GM19438 (cell line): ENCODE measurements at regions not wholly inside any gene's neighbourhood (a gene's known extent, or its start where the extent isn't known, plus 50 kb on each side); places are given as distances from the start of the nearest gene placed in this dataset.
"Not testable (repeated sequence)": the region's sequence is repeated elsewhere in the genome, so short reads cannot be mapped to it uniquely, and the experiment has no call there.

Source experiments
- ATAC-seq: cut with Tn5 transposase; IDR thresholded peaks from one replicate; pipeline ENCODE4 v1.9.1; 2021; ENCODE audit warnings: low read depth; ENCODE audit not compliant: unreplicated experiment

DNA sequence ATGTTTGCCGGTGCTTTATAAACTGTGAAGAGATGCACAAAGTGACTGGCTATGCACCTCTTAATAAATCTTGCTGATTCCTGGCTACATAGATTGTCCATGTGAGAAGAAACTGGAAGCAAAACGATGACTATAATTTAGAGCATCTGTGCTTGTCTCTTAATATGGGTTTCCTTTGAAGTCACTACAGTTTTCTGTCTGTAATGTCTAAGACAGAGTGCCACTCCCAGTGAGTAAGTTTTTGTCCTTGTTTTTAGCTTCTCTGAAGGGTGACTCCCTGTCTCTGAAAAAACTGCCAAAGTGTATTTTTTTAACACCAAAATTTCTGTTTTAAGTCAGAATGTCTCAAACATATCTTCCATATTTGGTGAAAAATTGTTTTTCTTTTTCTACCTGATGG is 175.1 kb downstream of the FASLG start:
- no peak for ATAC-seq

DNA sequence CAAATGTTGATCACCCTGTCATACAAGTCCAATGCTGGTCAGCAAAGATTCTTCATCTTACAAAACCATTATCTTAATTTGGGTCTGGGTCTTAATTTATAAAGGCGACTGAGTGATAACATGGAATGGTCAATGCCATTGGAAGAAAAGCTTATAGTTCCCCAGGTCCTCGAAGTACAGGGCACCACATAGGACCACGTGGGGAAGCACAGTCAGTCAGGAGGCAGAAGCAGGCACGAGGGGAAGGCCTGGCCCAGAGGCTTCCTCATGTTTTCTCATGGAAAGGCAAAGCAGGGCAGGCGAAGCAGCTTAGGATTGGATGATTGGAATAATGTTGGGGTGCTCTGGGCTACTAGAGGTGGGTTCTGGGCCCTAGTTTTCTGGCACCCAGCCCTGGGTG is 175.7 kb downstream of the FASLG start:
- ATAC-seq: no peak

DNA sequence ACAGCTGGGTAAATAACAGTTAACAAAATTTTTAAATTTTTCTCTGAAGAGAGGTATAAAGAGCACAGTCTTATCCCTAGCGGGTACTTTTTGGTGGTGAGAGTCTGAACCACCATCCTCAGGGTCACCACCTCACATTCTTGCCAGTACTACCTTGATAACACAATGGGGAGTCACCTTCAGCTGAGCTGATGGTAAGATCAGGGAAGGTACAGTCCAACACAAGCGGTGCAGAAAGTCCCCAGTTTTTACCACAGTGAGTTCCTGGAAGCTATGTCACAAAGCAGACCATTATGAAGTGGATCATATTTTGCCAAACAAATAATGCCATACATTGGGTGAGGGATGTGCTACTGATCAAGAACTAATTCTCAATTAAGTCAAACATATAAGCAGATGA is 176.9 kb downstream of the FASLG start:
- no peak for ATAC-seq

DNA sequence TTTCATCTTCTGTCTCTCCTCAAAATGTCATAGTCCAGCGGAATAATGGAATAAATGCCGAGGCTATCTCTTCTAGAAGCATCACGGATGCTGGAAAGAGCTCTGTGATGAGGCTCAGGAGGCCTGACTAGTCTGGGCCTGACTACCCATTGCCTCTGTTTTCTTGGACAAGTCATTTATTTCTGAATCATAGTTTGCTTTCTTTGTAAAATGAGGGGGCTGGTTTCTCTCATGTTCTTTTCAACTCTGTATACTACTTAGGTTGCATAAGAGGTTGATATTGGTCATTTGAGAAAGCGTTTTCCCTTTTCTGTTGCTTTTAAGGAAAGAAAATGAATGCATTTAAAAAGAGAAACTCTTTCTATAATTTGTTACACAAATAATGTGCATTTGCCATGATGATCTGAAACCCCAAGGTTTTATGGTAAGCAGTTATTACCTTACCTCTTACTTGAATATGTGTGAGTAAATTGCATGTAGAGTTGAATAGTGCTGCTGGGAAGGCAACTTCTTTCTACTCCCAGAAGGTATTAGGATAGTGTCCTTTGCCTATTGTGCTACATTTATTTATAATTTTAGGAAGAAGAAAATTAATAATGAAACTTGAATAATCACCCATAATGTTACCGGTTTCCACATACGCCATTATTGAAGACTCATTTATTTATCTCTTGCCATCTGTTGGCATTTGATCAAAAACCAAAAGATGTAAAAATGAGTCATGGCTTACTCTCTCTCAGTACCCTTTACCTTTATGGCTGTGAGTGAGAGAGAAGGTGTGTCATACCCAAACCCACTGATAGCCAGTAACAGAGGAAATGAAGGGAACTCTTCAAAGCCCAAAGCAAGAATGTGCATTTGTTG is 179.1 kb downstream of the FASLG start:
- ATAC-seq: no peak

DNA sequence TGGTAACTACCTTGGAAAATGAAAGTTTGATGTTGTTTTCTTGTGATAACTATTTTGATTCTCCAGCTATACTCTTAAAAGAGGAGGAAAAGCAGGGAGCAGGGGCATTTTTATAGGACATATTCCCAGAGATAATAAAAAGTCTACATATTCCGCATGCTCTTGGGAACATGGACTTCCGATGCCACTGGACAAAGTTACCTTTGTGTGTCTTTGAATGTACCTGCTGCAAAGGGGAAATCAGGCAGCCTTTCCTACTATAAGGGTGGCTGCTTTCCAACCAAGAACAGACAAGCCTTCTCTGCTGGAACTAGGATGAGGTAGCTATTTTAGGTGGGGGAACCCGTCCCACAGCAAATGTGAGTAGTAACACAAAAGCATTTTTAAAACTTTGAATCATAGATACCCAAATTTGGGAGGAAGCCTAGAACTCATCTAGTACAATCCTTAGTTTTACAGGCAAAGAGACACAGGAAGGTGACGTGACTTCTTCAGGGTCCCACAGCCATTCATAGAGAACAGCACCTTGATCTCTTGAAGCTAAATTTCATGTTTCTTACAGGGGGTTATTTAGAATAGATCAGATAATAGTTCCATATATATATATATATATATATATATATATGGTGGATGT is 179.9 kb downstream of the FASLG start:
- no peak for ATAC-seq

DNA sequence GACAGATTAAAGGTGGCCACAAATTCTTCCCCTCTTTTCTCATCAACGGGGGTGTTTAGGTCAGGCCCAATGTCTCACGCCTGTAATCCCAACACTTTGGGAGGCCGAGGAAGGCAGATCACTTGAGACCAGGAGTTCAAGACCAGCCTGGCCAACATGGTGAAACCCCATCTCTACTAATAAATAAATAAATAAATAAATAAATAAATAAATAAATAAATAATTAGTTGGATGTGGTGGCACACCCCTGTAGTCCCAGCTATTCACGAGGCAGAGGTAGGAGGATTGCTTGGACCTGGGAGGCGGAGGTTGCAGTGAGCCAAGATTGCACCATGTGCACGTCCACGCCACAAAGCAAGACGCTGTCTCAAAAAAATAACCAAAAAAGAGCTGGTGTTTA is 180.7 kb downstream of the FASLG start:
- not testable (repeated sequence) for ATAC-seq

DNA sequence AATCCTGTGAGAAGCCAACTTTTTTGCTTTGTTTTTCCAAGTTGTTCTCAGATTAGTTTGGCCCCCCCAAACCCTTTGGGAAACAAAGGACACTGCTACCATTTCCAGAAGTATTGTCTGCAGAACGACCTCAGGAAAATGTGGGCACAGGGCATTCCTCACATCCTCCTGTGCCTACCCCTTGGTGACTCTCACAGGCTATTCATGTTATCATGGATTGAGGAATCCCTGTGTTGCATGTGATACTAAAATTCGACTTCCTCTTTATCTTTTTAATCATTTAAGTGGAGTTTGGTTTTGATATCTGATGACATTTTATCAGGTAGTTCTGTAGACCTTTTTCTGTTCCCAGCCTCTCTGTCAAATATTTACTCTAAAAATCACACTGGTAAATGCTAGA is 184.5 kb downstream of the FASLG start:
- ATAC-seq: no peak

DNA sequence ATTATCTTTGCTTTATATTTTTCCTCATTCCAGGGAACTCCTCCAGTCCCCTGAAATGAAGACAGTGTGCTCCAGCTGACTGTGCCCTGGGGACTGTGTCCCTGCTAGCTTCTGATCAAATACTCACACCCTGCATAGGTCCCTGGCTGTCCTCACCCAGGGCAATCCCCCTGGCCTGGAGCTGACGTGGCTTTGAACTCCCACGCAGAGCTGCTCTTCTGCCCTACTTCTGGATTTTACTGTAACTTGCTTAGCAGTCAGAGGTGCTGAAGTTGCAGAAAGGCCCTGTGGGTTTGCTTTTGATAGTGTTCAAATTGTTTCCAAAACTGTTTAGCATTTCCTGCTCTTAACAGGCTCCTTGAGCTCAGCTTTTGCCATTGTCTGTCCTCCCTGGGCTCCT is 186.5 kb downstream of the FASLG start:
- ATAC-seq: no peak

DNA sequence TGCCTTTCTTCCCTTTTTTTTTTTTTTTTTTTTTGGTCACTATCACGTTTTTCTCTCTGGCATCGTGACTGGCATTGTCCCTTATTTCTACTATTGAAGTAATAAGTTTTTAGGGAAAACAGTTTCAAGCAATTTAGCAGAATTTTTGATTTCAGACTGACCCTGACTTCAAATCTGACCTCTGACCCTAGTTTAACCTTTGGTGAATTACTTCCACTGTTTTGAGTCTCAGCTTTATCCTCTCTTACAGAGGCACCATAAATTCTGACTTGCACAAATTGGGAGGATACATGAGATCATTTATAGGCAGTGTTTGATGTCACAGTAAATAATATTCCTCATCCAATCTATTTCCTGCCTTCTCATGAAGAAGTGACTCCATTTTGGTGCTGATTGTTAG is 187.0 kb downstream of the FASLG start:
- no peak for ATAC-seq

DNA sequence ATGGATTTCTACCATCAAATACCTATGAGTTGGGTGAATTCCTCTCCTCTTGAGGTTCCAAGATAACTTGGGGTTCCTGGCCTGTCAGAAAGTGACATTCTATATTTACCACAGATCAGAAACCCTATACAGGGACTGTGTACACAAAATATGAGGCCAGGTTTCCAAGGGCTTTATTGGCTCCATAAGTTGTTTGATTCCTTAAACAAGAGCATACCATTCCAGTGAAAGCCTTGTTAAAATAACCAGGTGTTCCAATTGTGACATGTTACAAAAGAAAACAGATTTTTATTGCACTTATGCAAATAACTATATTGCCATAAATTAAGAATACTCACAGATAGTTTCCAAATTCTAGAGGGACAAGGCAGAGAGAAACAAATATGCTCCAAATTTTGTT is 188.9 kb downstream of the FASLG start:
- ATAC-seq: not testable (repeated sequence)

DNA sequence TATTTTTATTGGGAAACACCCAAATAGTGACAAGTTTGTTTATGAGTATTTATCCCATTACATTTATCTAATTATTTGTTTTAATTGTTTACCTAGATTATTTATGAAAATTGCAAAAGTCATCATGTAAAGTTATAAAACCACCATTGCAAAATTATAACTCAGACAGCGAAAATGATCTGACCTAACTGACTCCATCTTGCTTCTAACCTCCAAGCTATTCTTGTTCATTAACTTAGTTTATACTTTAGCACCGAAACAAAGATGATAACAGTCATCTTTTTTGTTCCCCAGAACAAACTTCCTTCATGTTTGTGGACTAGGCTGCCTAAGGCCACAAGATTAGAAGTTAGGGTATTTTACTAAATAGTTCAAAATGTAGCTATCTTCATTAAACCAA is 190.8 kb downstream of the FASLG start:
- ATAC-seq: no peak

DNA sequence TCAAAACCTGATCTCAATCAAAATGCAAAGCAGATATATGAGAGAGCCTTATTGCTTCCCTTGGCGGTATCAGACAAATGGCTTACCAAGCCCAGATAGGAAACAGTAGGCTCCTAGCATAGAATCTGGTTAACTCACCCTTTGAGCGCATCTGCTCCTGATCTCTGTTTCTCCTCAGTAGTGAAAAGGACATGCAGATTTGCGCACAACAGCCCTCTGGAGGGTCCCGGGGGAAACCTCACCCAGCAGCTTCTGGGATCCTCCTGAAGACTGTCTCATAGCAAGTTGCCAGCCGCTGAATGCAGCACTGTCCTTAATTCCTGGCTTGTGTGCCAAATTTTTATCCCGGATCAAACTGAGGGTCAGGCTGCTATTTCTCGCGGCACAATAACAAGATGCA is 192.2 kb downstream of the FASLG start:
- ATAC-seq: no peak

DNA sequence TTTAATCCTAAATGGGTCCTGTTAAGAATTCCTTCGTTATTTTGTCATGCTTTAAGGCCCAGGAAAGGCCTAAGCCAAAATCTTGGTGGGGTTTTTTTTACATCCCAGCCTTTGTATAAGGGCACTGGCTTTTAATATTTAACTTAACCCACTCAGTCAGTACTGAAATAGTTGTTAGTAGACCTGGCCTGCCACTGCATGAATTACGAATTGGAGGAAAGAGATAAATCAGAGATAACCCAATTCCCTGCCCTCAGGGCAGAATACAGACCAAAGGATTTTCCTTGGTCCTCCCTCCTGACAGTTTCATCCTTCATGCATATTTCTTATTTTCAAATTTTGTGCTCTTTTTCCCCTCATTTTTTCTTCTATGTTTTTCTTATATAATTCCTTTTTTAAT is 193.0 kb downstream of the FASLG start:
- ATAC-seq: no peak

DNA sequence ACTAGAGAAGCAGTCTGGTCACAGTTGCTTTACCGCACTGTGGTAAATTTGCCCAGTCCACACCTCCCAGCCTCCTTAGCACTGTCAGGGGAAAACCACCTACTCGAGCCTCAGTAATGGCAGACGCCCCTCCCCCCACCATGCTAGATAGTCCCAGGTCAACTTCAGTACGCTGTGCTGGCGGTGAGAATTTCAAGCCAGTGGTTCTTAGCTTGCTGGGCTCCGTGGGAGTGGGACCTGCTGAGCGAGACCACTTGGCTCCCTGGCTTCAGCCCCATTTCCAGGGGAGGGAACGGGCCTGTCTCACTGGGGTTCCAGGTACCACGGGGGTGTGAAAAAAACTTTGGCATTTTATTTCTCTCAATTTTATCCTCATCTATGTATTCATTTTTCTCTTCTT is 194.8 kb downstream of the TNFSF18 start:
- ATAC-seq: not testable (repeated sequence)

DNA sequence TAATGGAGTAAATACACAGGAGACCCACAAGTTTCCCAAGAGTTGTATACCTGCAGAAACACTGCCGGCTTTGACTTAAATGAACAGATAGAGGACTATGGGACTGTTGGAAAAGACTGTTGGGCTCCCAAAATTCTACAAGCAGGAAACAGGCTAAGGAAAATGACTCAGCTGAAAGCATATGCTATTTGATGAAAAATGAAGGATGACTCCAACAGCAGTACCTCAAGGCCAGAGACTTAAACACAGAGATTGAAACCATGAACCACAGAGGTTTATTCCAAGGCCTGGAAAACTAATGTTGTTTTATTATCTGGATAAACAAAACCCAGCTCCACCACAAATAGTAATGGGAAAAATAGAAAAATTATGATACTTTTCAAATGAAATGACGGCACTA is 187.7 kb downstream of the TNFSF18 start:
- ATAC-seq: no peak

DNA sequence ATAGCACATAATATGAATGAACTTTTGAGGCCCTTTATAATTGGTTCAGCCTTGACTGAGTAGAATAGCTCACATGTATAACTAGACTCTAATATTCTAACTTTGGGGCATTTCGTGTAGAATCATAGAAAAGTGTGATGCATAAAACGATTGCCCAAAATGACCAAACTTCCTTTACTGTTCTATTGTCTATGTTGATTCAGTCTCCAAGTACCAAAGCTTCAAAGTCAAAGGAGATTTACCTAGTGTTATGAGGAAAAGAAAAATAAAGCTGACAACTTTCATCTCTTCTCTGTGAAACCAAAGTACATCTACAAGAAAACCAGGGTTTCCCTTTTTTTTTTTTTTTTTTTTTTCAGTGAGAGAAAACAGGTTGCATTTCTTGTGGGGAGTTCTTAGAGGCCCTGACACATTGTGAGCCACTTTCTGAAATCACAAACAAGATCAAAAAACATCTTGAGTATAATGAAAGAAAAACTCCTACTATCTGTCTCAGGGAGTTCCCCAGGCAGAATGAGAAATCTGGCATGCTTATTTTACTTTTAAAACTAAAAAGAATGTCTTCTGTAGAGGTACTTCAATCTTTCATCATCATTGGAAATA is 183.4 kb downstream of the TNFSF18 start:
- no peak for ATAC-seq

DNA sequence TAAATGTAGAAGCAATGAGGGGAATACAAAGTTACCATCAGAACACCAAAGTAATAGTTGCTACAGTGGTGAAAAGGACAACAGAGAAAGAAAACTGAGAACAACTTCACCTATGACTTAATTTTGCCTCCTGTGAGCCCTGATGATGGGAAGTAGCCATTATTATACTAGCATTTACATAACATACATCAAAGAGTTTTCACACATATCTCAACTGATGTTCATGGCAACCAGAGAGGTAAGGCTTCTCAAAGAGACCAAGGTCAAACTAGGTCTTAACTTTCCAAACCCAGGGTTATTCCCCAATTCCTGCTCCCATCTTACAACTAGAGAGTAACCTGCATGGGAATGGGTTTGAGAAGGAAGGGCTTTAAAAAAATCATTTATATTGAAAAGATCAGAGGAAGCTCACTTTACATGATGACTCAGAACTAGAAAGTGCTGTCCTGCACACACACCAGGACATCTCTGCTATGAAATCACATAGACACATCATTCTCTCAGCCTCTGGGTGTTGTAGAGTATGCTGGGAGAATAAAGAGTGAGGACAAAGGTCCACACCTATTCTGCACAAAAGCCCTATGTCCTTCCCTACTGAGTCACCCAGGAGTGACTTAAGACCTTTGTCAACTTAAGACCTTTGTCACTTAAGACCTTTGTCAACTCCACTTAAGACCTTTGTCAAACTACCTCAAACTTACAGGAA is 179.7 kb downstream of the TNFSF18 start:
- no peak for ATAC-seq

DNA sequence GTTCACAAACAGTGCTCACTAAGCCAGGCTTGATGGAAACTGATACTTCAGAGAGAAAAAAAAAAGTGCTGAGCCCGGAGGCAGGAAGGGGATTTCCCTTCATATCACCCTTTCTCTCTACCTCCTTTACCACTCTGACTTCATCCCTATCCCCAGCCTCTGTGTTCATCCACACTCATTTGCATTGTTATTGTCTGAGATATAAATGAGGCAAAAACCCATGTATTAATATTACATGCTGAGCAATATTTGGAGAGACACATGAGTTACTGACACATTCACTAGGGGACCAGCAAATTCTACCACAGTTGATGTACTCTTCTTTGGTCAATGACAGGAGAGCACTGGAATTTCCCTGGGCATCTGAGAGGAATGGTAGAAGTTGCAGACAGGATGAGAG is 175.8 kb downstream of the TNFSF18 start:
- ATAC-seq: no peak

DNA sequence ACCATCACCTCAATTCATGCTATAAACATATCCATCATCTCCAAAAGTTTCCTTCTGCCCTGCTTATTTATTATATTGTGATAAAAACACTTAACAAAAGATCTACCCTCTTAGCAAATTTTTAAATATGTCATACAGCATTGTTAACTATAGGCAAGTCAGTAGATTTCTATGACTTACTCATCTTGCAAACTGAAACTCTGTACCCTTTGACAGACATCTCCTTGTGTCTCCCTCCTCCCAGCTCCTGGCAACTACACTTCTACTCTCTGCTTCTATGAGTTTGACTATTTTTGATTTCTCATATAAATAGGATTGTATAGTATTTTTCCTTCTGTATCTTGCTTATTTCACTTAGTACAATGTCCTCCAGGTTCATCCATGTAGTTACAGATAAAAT is 174.8 kb downstream of the TNFSF18 start:
- no peak for ATAC-seq

DNA sequence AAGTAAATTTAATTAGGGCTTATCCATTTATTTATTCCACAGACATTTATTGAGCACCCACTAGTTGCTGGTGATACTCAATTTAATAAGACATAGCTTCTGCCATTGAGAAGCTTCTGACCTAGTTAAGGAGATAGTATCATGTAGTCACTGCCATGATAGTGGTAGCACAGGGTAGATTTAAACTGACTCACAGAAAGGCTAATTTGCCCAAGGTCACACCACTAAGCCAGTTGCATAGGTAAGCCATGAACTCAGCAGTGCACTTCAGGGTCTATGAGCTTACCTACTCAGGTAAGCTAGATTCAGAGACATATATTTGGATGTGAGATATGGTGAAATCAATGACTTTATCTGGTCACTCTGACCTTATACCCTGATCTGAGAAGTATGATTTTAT is 168.4 kb downstream of the TNFSF18 start:
- no peak for ATAC-seq

DNA sequence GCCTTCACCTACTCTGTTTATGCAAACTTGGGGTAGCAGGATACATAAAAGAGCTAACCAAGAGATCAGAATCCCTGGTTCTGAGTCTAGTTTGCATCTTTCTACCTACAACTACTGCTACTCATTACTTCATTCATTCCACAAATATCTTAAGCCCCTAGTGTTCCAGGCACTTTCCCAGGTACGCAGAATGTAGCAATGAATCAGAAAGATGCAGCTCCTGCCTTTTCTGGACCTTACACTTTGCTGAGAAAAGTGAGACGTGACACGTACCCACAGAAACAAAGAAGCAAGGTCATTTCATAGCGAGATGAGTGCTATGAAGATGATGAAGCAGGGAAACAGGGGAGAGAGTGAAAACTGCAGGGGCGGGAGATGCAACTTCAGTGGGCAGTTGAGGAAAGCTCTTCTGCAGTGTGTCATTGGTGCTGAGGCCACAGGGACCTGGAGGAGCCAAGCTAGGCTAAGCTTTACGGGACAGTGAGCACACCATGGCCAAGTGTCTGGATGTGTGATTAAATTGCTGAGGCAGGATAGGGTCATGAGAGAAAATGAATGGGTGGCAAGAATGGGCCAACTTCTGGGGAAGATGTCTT is 167.9 kb downstream of the TNFSF18 start:
- ATAC-seq: no peak
